BJ (cell line): ENCODE measurements at regions not wholly inside any gene's neighbourhood (a gene's known extent, or its start where the extent isn't known, plus 50 kb on each side); places are given as distances from the start of the nearest gene placed in this dataset.

Experiments used
- CTCF ChIA-PET: fragments of 350-600 bp; formaldehyde crosslinking; extraction: SDS; loops from one replicate; lab custom pipeline; 2021; ENCODE audit warnings: antibody characterized with exemption, inconsistent platforms; lab: Yijun Ruan, JAX
- POLR2A ChIA-PET: fragments of 300-600 bp; sonication (Branson Sonifier 250); formaldehyde crosslinking; extraction: SDS; loops from one replicate; lab custom pipeline; 2021; ENCODE audit warnings: antibody characterized with exemption; lab: Charles Lee
- DNase-seq: peaks from one replicate; pipeline ENCODE4 v3.0.0-alpha.2; 2011; ENCODE audit warnings: low read depth
- H3K27me3 ChIP-seq: 2 replicates; pipeline ENCODE4 v1.6.0; 2011; ENCODE audit warnings: low read length; ENCODE audit not compliant: control insufficient read depth, insufficient read depth
- H3K36me3 ChIP-seq: 2 replicates; pipeline ENCODE4 v1.5.1; 2011; ENCODE audit warnings: low read length; ENCODE audit not compliant: control insufficient read depth, insufficient read depth
- H3K4me3 ChIP-seq: 2 replicates; pipeline ENCODE4 v1.5.1; 2011; ENCODE audit warnings: low read depth, mild to moderate bottlenecking, control low read depth, low read length
- CTCF ChIP-seq: IDR thresholded peaks from 2 replicates; pipeline ENCODE4 v1.5.1; 2011; ENCODE audit warnings: low read depth, mild to moderate bottlenecking, control low read depth, inconsistent platforms, low read length, moderate library complexity; ENCODE audit not compliant: insufficient read depth

- CTCF ChIA-PET, result interaction anchor here (0.6 kb wide), 1 partner anchor 224 kb away, joined by 3 read pairs; no protein-coding TSS in a partner anchor
- TF ChIP-seq CTCF, result no peak
- Histone ChIP-seq H3K27me3 (no peaks in the 10 kb centered on the region), H3K36me3 (no peaks in the 10 kb centered on the region), H3K4me3 (no peak overlapping the region)
- POLR2A ChIA-PET, result no interaction called here
- no peak for DNase-seq
Measured at GRCh38 chr4:126827669-126828068, 805.1 kb upstream of the INTU start.

- ChIA-PET POLR2A (no interaction called here), CTCF (no interaction called here)
- H3K4me3 ChIP-seq, result no peak overlapping the region
- no peak for TF ChIP-seq CTCF
- no peak for DNase-seq
- H3K36me3 ChIP-seq, result no peaks in the 10 kb centered on the region
- H3K27me3 ChIP-seq, result no peaks in the 10 kb centered on the region
Measured at GRCh38 chr4:126834854-126835253, 797.9 kb upstream of the INTU start.

GRCh38 chr4:126838941-126839679 is 793.6 kb upstream of the INTU start:
- peak; percentile 19 for DNase-seq
- TF ChIP-seq CTCF, result no peak
- no peaks in the 10 kb centered on the region for H3K27me3 ChIP-seq
- H3K4me3 ChIP-seq, result no peak overlapping the region
- POLR2A ChIA-PET, result no interaction called here
- no peaks in the 10 kb centered on the region for H3K36me3 ChIP-seq
- CTCF ChIA-PET, result no interaction called here

DNA sequence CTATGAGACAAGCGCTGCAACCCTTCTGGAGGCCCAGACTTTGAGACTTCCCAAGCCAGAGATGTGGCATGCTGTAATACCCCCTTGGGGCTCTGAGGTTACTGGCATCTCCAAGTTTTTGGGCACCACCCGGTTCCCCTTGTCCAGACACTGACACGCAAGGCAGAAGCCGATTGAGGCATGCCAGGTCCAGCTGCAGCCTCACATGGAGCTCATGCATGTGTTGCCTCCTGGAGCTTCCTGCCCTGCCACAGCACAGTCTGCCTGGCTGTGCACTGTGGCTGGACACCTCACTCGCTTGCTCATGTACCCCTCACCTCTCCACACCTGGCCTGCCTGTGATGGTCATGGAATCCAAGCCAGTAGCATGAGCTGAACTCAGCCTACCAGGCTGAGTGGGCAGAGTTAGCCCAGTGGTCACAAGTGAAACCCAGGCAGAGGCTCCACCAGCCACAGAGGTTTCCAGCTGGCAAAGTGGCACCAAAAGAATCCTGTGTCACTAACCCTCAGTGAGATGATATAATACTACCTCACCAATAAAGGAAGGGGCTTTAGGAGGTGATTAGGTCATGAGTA is 789.2 kb upstream of the INTU start:
- Histone ChIP-seq H3K4me3 (no peak overlapping the region), H3K27me3 (no peaks in the 10 kb centered on the region), H3K36me3 (no peaks in the 10 kb centered on the region)
- DNase-seq, result no peak
- no peak for TF ChIP-seq CTCF
- CTCF ChIA-PET, result no interaction called here
- POLR2A ChIA-PET, result no interaction called here

DNA sequence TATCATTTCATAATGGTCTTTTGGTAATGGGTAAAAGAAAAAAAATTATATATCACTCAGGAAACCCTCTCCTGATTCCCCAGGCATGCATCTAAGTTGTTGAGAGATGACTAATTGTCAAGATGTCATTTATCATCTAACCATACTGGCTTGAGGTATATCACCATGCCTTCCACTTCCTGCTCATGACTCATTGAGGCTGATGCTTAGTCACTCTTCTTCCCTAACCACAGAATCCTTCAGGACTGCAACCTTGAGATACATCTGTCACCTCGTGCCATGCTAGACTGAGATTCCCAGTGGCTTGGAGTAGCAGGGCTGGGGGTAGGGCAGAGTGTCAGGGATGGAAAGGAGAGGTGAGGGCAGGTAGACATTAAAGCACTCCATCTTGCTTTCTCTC is 782.5 kb upstream of the INTU start:
- no peak overlapping the region for H3K4me3 ChIP-seq
- POLR2A ChIA-PET, result no interaction called here

More for the DNA sequence above, 782.5 kb upstream of the INTU start:
- TF ChIP-seq CTCF, result no peak
- DNase-seq, result peak; percentile 85
- CTCF ChIA-PET, result no interaction called here
- Histone ChIP-seq H3K27me3 (no peaks in the 10 kb centered on the region), H3K36me3 (no peaks in the 10 kb centered on the region)
